NCI-H69 (cell line): ENCODE measurements at regions not wholly inside any gene's neighbourhood (a gene's known extent, or its start where the extent isn't known, plus 50 kb on each side); places are given as distances from the start of the nearest gene placed in this dataset.
A peak's percentile ranks its signal among the peaks of the same experiment; 100 is the strongest.
"Not testable (repeated sequence)": the region's sequence is repeated elsewhere in the genome, so short reads cannot be mapped to it uniquely, and the experiment has no call there.

Experiments
- DNase-seq: peaks from one replicate; lab custom pipeline; 2025; lab: John Stamatoyannopoulos, UW

GRCh38 chr6:94902974-94903628 lies 674.2 kb upstream of the MANEA start:
- peak; percentile 67 for DNase-seq

- peak; percentile 7 for DNase-seq
Measured at GRCh38 chr6:94899191-94899590, 678.1 kb upstream of the MANEA start.

GRCh38 chr6:94894300-94894699 lies 683.0 kb upstream of the MANEA start:
- DNase-seq = no peak

- DNase-seq = no peak
Measured at GRCh38 chr6:94893327-94893726, 684.0 kb upstream of the MANEA start.

- DNase-seq = peak; percentile 28
Measured at GRCh38 chr6:94873819-94874218, 703.5 kb upstream of the MANEA start.

- peak; percentile 22 for DNase-seq
Measured at GRCh38 chr6:94862112-94862511, 715.2 kb upstream of the MANEA start.

GRCh38 chr6:94859924-94860323 lies 717.4 kb upstream of the MANEA start:
- no peak for DNase-seq

- DNase-seq = not testable (repeated sequence)
Measured at GRCh38 chr6:94856999-94857398, 720.3 kb upstream of the MANEA start.

GRCh38 chr6:94851329-94851728 lies 726.0 kb upstream of the MANEA start:
- not testable (repeated sequence) for DNase-seq

- DNase-seq = peak; percentile 77
Measured at GRCh38 chr6:94845742-94846141, 731.6 kb upstream of the MANEA start.

GRCh38 chr6:94835264-94835663 lies 742.1 kb upstream of the MANEA start:
- DNase-seq = no peak

GRCh38 chr6:94813806-94814205 lies 763.5 kb upstream of the MANEA start:
- no peak for DNase-seq

- DNase-seq = no peak
Measured at GRCh38 chr6:94801344-94801743, 776.0 kb upstream of the MANEA start.

- DNase-seq = no peak
Measured at GRCh38 chr6:94785514-94785913, 791.8 kb upstream of the MANEA start.

- peak; percentile 72 for DNase-seq
Measured at GRCh38 chr6:94785081-94785480, 792.3 kb upstream of the MANEA start.

- DNase-seq = peak; percentile 56
Measured at GRCh38 chr6:94769197-94769596, 808.1 kb upstream of the MANEA start.

- peak; percentile 50 for DNase-seq
Measured at GRCh38 chr6:94751641-94752329, 825.5 kb upstream of the MANEA start.

- peak; percentile 96 for DNase-seq
Measured at GRCh38 chr6:94736236-94736635, 841.1 kb upstream of the MANEA start.

- peak; percentile 56 for DNase-seq
Measured at GRCh38 chr6:94735270-94735669, 842.1 kb upstream of the MANEA start.

GRCh38 chr6:94734751-94735150 lies 842.6 kb upstream of the MANEA start:
- peak; percentile 11 for DNase-seq

GRCh38 chr6:94733066-94733465 lies 844.3 kb upstream of the MANEA start:
- DNase-seq = peak; percentile 32

GRCh38 chr6:94727710-94728109 lies 849.6 kb upstream of the MANEA start:
- no peak for DNase-seq

- peak; percentile 41 for DNase-seq
Measured at GRCh38 chr6:94721459-94721858, 855.9 kb upstream of the MANEA start.

GRCh38 chr6:94713446-94713845 lies 863.9 kb upstream of the MANEA start:
- DNase-seq = peak; percentile 15
